HFF-Myc (cell line): ENCODE measurements at regions not wholly inside any gene's neighbourhood (a gene's known extent, or its start where the extent isn't known, plus 50 kb on each side); places are given as distances from the start of the nearest gene placed in this dataset.

ENCODE experiments used
- DNase-seq: peaks from one replicate; pipeline ENCODE4 v3.0.0-alpha.2; 2011; ENCODE audit warnings: low read depth; ENCODE audit errors: extremely low read depth
- H3K4me3 ChIP-seq: replicated peaks from 2 replicates; pipeline ENCODE4 v1.5.1; 2011; ENCODE audit warnings: low read depth, mild to moderate bottlenecking, control low read depth, low read length
- TF ChIP-seq, protein P1 (sequence below): IDR thresholded peaks from 2 replicates; pipeline ENCODE4 v1.5.1; 2012; ENCODE audit warnings: mild to moderate bottlenecking, low read depth, low read length, control low read depth; ENCODE audit errors: missing control alignments

DNA sequence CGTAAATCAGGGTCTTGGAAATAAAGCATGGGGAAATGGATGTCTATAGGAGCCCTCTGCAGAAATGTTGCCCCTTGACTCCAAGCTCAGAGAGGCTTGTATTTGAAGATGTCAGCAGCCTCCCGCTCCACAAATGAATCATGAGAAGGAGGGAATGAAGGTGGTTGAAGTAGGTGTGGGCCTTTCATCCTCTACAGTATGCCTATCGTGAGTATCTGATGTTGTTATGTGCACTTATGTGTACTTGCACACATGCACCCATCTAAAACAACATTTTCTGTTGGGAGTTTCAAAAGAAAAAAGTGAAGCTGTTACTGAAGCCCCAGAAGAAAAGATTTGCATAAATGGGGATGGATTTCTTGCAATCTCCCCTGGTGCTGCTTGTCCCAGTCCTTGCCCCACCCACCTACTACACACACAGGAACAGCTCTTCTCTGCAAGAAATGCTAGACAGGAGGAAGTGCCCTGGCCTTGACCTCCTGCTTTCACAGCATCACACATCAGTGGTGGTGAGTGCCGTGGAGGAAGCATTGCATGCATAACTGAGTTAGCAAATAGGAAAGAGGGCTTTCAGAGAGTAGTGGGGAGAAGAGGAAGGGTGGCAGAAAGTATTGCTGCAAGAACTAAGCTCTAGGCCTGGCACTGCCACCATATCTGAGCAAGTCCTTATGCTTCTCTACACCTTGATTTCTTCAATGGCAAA lies 156.1 kb downstream of the SNX18 start:
- no peak for DNase-seq
- no peak overlapping the region for H3K4me3 ChIP-seq
- TF ChIP-seq, protein P1, sequence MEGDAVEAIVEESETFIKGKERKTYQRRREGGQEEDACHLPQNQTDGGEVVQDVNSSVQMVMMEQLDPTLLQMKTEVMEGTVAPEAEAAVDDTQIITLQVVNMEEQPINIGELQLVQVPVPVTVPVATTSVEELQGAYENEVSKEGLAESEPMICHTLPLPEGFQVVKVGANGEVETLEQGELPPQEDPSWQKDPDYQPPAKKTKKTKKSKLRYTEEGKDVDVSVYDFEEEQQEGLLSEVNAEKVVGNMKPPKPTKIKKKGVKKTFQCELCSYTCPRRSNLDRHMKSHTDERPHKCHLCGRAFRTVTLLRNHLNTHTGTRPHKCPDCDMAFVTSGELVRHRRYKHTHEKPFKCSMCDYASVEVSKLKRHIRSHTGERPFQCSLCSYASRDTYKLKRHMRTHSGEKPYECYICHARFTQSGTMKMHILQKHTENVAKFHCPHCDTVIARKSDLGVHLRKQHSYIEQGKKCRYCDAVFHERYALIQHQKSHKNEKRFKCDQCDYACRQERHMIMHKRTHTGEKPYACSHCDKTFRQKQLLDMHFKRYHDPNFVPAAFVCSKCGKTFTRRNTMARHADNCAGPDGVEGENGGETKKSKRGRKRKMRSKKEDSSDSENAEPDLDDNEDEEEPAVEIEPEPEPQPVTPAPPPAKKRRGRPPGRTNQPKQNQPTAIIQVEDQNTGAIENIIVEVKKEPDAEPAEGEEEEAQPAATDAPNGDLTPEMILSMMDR, result no peak

DNA sequence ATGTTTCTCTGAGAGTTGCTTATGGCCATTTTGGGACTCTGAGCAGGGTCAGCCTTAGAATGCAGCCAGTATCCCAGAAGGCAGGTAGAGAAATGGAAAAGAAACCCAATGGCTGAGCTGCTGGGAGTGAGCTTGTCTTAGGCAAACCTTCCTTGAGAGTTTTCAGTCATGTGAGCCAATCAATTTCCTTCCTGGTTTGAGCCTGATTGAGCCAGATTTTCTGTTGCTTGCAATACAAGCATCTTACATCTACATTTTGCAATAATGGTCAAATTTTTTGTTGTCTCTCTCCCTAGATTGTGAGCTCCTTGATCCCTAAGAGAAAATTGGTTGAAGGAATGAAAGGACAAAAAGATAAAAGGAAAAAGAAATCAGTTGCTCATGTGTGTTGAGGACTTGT lies 155.3 kb downstream of the SNX18 start:
- TF ChIP-seq, protein P1, result no peak
- DNase-seq, result no peak
- no peak overlapping the region for H3K4me3 ChIP-seq

DNA sequence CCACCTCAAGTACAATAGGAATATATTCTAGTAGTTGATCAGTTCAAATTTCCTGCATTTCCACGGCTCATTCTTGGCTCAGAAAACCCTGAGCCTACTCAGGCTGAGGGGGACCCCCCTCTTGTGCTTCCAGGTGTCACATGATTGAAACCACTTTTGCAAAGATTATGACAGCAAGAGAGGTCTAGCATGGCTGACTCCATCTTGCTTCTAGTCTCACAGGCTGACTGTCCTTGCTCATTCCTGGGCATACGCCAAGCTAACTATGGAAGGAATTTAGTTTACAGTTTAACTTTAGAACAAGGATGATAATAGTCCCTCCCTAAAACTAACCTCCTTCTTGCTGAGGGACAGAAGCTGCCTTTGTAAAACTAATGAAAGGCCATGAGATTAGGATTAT lies 154.1 kb downstream of the SNX18 start:
- no peak overlapping the region for H3K4me3 ChIP-seq
- TF ChIP-seq, protein P1, result no peak
- no peak for DNase-seq

DNA sequence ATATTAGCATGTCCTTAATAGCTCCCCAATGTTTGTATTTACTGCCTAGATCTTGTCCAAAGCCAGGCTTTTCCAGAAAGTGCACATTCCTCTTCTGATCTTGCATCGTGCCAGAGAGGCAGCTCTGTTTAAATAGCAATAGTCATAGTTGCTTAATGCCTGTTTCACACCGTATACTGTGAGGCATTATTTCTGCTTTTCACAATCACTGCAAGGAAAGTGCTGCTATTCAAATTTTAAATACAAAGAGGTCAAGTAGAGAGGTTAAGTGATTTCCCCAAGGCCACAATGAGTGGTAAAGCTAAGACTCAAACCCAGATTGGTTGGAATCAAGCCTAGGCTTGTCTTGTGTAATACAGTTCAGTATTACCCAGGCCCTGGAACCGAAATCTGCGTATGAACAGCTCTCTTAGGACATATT lies 153.6 kb downstream of the SNX18 start:
- H3K4me3 ChIP-seq, result no peak overlapping the region
- no peak for DNase-seq
- TF ChIP-seq, protein P1, result no peak

DNA sequence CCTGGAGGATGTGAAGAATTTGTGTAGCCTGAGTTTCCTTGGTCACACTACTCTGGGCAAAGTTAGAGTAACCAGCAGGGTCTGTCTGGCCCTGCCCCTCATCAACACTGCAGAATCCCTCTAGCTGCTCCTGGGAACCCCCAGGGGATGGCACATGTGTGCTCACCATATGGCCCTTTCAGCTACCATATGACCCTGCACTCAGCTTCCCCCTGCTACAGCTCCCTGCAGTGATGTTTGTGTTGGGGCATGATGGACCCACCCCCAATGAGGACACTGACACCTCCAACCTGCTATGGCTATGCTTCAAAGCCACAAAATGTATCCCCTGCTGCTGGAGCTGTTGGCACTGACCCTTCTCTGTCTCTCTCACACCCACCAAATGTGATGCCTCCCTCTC lies 152.7 kb downstream of the SNX18 start:
- H3K4me3 ChIP-seq, result no peak overlapping the region
- no peak for DNase-seq
- TF ChIP-seq, protein P1, result no peak

DNA sequence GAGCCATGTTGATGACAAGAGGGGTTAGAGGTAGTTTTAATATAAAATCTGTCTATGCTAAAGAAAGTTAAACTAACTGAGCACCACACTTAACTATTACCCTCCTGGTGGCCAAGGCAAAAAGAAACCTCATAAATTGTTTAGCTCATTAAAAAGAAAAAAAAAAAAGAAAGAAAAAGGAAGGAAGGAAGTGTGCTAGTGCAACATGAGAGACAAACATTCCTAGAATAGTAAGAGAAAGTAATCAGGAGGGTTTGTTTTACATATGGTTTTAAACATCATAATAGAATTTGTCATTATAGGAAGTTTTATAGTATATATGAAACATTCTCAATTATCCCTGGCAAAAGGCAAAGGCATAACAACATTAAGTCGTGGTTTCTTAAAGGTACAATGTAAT lies 152.3 kb downstream of the SNX18 start:
- DNase-seq, result no peak
- TF ChIP-seq, protein P1, result no peak
- no peak overlapping the region for H3K4me3 ChIP-seq

DNA sequence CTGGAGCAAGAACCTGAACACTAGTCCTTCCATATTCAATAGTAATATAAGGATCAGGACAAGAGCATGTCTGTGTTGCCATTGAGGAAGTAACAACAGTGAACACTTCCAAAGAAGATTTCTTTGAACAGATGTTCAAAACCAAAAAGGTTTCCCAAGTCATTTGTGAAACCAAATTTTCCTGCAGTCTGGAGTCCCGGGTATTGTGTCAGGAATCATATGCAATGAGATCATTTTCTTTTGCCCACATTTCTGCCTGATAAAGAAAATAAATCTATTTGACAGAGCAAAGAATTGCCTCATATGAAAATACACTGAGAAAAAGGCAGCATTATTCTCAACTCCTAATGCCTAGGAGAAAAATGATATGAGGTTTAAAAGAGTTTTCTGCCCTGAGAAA lies 151.7 kb downstream of the SNX18 start:
- TF ChIP-seq, protein P1, result no peak
- no peak for DNase-seq
- no peak overlapping the region for H3K4me3 ChIP-seq
